Muscle layer of colon (tissue), 2 donors: ENCODE measurements at regions not wholly inside any gene's neighbourhood (a gene's known extent, or its start where the extent isn't known, plus 50 kb on each side); places are given as distances from the start of the nearest gene placed in this dataset.
"Not testable (repeated sequence)": the region's sequence is repeated elsewhere in the genome, so short reads cannot be mapped to it uniquely, and the experiment has no call there.

Experiments used
- H3K27ac ChIP-seq: one replicate; pipeline ENCODE4 v1.7.0; 2013; ENCODE audit warnings: low read depth, mild to moderate bottlenecking, low read length, moderate library complexity
- H3K27me3 ChIP-seq, 2 donors: one replicate each; pipeline ENCODE4 v1.7.0; 2013; ENCODE audit warnings: low read length in 2 of 2, mild to moderate bottlenecking in 2 of 2; ENCODE audit not compliant: insufficient read depth in 2 of 2, control insufficient read depth in 1 of 2
- H3K36me3 ChIP-seq: one replicate; pipeline ENCODE4 v1.7.0; 2013; ENCODE audit warnings: mild to moderate bottlenecking, low read length; ENCODE audit not compliant: insufficient read depth
- H3K4me1 ChIP-seq: one replicate; pipeline ENCODE4 v1.7.0; 2013; ENCODE audit warnings: mild to moderate bottlenecking, low read length; ENCODE audit not compliant: insufficient read depth
- H3K4me3 ChIP-seq, 2 donors: one replicate each; pipeline ENCODE4 v1.7.0; 2013; ENCODE audit warnings: low read length in 2 of 2, low read depth in 1 of 2, mild to moderate bottlenecking in 1 of 2, moderate library complexity in 1 of 2
- H3K9ac ChIP-seq: one replicate; pipeline ENCODE4 v1.7.0; 2013; ENCODE audit warnings: low read length
- H3K9me3 ChIP-seq: one replicate; pipeline ENCODE4 v1.7.0; 2013; ENCODE audit warnings: mild to moderate bottlenecking, low read length
- donor health status: abdominal sarcoma.
- donor health status: Adenocarcinoma of cecum.

DNA sequence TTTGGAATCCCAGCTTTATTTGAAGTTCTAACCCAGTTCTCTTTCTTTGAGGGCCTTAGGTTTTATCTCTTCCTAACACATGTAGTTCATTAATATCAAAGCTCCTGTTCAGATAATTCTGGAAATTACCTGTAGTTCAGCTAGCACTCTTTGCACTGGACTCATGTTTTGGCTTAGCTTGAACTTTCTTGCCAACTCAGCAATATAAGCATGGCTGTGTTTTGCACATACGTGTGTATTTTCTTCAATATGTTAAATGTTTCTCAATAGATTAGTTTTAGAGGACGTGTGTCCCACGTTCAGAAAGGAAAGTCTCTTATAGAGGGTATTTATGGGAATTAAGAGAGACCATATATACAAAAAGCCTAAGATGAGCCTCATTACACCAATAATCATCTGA, 271.8 kb upstream of the USP25 start:
- Histone ChIP-seq H3K36me3 (no peaks in the 10 kb centered on the region), H3K4me3 (no peak overlapping the region), H3K4me1 (no peaks in the 10 kb centered on the region), H3K27me3 (no peaks in the 10 kb centered on the region), H3K27ac (no peak overlapping the region), H3K9ac (no peak overlapping the region), H3K9me3 (no peaks in the 10 kb centered on the region)

DNA sequence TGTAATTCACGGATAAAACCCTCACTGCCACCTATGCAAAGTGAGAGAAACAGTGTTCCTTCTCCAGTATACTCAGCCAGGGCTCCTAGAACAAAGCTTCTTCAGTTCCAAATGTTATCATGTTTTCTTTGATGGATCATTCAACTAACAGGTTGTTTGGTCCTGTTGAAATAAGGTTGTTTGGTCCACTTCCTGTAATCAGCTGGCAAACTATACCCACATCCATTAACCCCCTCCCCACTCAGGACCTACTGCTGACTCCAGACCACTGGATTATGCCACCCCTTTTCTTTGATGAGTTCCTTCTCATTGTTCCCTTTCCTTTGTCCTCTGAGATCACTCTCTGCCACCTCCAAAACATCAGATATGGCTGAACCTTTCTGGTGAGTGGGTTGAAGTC, 267.7 kb upstream of the USP25 start:
- no peaks in the 10 kb centered on the region for H3K4me1 ChIP-seq
- H3K9me3 ChIP-seq: no peaks in the 10 kb centered on the region
- no peak overlapping the region for H3K27ac ChIP-seq
- no peak overlapping the region for H3K9ac ChIP-seq
- no peaks in the 10 kb centered on the region for H3K36me3 ChIP-seq
- no peaks in the 10 kb centered on the region for H3K27me3 ChIP-seq
- H3K4me3 ChIP-seq: no peak overlapping the region

DNA sequence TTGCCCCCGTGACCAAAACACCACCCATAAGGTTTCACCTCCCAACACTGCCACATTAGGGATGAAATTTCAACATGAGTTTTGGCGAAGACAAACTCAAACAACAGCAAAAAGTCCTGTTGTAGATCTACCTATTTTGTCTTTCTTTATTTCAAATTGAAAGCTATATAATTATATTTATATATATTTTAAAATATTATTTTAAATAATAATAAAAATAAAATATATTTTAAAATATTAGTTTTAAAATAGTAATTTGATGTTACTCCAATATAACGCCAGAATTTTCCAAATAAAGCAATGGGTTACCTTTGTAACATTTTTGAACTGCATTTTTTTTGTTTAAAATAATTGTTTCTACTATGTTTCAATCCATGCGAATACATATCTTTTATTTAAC, 263.5 kb upstream of the USP25 start:
- H3K36me3 ChIP-seq: no peaks in the 10 kb centered on the region
- H3K4me1 ChIP-seq: no peaks in the 10 kb centered on the region
- no peak overlapping the region for H3K4me3 ChIP-seq
- no peak overlapping the region for H3K27ac ChIP-seq
- no peaks in the 10 kb centered on the region for H3K9me3 ChIP-seq
- no peak overlapping the region for H3K9ac ChIP-seq
- no peaks in the 10 kb centered on the region for H3K27me3 ChIP-seq

DNA sequence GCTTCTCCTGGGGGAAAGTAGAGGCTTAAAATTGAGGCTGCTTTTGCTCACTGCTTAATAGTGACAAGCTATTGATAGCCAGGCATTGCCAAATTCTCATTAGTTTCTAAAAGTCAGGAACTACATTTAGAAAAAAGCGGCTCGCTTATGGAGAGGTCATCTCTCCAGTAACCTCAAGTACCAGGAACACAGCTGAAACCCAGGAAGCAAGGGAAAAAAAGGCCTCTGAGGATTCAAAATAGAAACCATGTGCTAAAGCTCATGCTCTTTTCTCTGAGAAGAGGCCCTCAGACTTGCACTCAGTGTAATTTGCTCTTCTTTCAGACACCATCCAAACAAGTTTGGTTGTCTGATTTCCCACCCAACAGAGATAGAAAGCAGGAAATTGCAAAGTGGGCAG, 261.4 kb upstream of the USP25 start:
- no peaks in the 10 kb centered on the region for H3K4me1 ChIP-seq
- no peaks in the 10 kb centered on the region for H3K27me3 ChIP-seq
- H3K36me3 ChIP-seq: no peaks in the 10 kb centered on the region
- no peak overlapping the region for H3K9ac ChIP-seq
- H3K9me3 ChIP-seq: no peaks in the 10 kb centered on the region
- H3K27ac ChIP-seq: no peak overlapping the region
- no peak overlapping the region for H3K4me3 ChIP-seq

DNA sequence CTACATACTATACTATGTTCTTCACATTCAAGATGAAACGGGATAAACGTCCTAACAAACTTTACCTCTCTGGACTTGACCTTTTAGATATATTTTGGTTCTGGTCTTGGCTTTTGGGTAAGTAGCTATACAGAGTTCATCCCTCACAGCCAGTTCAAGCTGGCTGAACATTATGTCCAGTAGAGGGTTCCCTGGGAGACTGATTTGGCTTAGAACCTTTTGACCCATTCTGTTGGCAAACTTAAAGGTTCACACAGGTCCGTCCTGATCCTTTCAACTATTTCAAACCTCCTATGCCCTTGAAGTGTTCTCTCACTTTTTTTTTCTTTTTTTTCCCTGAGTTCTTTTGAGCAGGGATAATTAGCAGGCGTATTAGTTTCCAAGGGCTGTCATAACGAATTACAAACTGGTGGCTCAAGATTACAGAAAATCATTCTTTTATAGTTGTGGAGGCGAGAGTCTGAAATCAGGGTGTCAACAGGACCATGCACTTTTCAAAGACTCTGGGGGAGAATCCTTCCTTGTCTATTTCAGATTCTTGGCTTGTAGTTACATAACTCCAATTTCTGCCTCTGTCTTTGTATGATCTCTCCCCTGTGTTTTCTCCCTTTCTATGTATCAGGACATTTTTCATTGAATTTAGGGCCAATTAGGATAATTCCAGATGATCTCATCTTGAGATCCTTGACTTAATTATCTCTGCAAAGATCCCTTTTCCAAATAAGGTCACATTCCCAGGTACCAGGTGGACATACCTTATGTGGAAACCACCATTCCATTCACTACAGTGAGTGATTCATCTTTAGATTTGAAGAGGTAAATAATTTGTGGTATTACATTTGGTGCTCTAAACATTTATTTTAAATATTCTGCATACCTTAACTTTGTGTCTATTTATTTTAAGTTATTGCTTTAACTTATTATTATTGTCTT, 257.4 kb upstream of the USP25 start:
- Histone ChIP-seq H3K9me3 (no peaks in the 10 kb centered on the region), H3K27ac (no peak overlapping the region), H3K36me3 (no peaks in the 10 kb centered on the region), H3K27me3 (no peaks in the 10 kb centered on the region), H3K9ac (no peak overlapping the region), H3K4me1 (no peaks in the 10 kb centered on the region), H3K4me3 (no peak overlapping the region)

DNA sequence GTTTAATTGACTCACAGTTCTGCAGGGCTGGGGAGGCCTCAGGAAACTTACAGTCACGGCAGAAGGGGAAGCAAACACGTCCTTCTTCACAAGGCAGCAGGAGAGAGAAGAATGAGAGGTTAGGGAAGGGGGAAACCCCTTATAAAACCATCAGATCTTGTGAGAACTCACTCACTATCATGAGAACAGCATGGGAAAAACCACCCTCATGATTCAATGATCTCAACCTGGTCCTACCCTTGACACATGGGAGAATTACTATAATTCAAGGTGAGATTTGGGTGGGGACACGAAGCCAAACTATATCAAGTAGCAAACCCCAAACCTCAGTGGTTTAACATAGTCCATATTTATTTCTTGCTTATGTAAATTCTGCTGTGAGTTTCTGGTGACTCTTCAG, 252.0 kb upstream of the USP25 start:
- not testable (repeated sequence) for H3K9me3 ChIP-seq, H3K36me3 ChIP-seq, H3K27ac ChIP-seq, H3K9ac ChIP-seq, H3K4me1 ChIP-seq, H3K27me3 ChIP-seq, H3K4me3 ChIP-seq

DNA sequence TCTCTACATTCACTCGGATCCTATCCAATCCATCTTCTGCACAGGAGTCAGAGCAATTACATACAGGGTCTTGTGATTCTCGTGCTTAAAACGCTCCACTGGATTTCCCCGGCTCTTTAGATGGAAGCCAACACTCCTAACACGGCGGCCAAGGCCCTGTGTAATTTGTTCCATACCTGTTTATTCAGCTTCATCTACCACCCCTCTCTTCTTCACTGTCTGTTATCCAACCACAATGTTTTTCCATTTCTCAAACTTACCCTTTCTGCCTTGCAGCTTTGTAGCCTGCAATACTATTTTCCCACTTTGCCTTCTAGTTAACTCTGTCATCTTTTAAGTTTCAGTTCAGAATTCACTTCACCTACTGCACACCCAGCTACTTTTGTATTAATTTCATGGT, 249.6 kb upstream of the USP25 start:
- no peaks in the 10 kb centered on the region for H3K4me1 ChIP-seq
- H3K4me3 ChIP-seq: no peak overlapping the region
- no peak overlapping the region for H3K9ac ChIP-seq
- H3K36me3 ChIP-seq: no peaks in the 10 kb centered on the region
- H3K9me3 ChIP-seq: no peaks in the 10 kb centered on the region
- H3K27ac ChIP-seq: no peak overlapping the region
- no peaks in the 10 kb centered on the region for H3K27me3 ChIP-seq

DNA sequence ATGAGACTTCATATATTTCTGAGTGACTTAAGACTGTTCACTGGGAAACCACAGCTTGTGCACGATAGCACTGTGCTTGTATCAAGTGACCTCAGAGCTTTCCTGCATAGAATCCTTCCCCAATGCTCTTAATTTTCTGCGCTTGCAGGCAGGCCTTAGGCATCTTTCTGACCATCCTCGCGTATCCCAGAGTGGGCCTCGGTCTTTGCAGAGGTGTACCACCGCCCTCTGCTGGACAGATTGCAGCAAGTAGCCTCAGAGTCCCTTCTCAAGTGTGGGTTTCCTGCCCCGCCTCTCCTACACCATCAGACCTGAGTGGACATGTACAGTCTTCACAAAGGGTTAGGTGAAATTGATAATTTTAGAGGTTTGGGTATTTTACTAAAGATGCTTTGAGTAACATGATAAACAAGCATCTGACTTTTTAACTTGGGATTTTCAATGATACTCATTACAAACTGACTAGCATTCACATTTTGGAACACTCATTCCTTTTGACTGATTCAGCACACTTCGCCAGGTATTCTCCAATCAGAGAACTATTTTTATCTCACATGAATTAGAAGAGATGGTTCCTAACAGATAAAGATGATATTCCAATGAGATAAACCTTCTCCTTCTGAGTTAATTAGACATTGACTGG, 246.5 kb upstream of the USP25 start:
- H3K9ac ChIP-seq: no peak overlapping the region
- no peak overlapping the region for H3K4me3 ChIP-seq
- no peaks in the 10 kb centered on the region for H3K36me3 ChIP-seq
- no peaks in the 10 kb centered on the region for H3K4me1 ChIP-seq
- H3K27ac ChIP-seq: no peak overlapping the region
- no peaks in the 10 kb centered on the region for H3K9me3 ChIP-seq
- no peaks in the 10 kb centered on the region for H3K27me3 ChIP-seq

DNA sequence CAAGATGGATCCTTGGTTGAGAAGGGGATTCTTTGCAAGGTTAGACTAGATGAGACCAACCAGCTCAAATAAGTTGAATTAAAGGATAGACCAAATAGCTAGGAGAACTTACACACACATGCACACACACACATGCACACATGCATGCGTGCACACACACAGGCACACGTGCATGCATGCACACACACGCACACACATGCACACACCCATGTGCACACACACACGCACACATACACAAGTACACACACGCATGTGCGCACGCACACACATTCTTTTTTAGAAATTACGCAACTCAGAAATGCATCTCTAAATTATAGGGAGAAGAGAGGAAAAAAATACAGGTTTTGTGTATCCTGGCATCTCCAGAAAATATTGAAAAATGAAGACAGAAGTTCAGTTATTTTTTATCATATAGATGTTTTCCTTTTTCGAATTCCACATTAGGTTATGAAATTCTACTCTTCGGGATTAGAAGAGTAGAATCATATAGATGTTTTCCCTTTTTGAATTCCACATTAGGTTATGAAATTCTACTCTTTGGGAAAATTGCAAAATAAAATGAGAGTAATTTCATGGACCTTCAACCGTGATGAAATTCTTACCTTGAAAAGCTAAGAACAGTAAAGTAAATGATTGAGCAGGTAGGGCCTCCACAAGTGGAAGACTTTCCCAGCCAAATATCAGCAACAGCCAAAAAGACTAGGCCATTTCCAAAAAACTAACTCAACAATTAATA, 243.2 kb upstream of the USP25 start:
- Histone ChIP-seq H3K36me3 (no peaks in the 10 kb centered on the region), H3K9ac (no peak overlapping the region), H3K27me3 (no peaks in the 10 kb centered on the region), H3K4me1 (no peaks in the 10 kb centered on the region), H3K9me3 (no peaks in the 10 kb centered on the region), H3K4me3 (no peak overlapping the region), H3K27ac (no peak overlapping the region)

DNA sequence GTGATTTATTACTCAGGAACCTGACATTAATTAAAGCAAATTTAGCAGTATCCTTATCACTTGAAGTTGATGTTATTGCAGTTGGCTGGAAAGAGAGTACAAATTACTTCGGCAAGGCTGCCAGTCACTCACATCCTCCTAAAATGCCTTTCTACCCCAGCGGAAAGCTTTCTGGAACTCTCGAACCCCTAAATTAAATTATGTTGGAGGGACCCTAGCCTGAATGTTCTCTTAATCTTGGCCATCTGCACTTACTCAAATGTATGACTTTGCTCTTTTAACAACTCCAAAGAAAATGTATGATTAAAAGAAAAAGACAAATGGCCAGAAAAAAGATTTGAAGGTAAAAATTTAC, 242.6 kb upstream of the USP25 start:
- H3K4me3 ChIP-seq: no peak overlapping the region
- H3K27me3 ChIP-seq: no peaks in the 10 kb centered on the region
- no peaks in the 10 kb centered on the region for H3K9me3 ChIP-seq
- H3K36me3 ChIP-seq: no peaks in the 10 kb centered on the region
- no peak overlapping the region for H3K9ac ChIP-seq
- H3K4me1 ChIP-seq: no peaks in the 10 kb centered on the region
- H3K27ac ChIP-seq: no peak overlapping the region

DNA sequence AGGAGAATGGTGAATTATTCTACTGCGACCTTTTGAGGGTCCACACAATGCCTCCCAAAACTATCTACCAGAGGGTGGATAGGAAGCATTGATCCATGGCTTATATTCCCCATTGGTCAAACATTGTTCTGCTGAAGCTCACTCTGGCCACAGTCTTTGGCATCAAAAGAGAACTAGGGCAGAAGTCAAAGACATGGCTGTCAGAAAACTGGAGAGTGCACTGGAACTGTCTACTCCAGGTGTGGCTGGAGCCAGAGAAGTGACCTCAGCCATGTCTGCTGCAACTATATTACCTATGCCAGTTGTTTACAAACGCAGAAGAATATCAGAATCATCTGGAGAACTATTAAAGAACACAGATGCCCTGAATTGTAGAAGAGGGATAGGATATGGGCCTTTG, 238.7 kb upstream of the USP25 start:
- H3K4me3 ChIP-seq: no peak overlapping the region
- H3K4me1 ChIP-seq: no peaks in the 10 kb centered on the region
- H3K27me3 ChIP-seq: no peaks in the 10 kb centered on the region
- no peaks in the 10 kb centered on the region for H3K36me3 ChIP-seq
- no peak overlapping the region for H3K9ac ChIP-seq
- no peaks in the 10 kb centered on the region for H3K9me3 ChIP-seq
- H3K27ac ChIP-seq: no peak overlapping the region
